IMR-90 (cell line): ENCODE measurements at regions not wholly inside any gene's neighbourhood (a gene's known extent, or its start where the extent isn't known, plus 50 kb on each side); places are given as distances from the start of the nearest gene placed in this dataset.

Experiments
- CEBPB ChIP-seq: IDR thresholded peaks from 2 replicates; pipeline ENCODE4 v1.6.1; 2012; ENCODE audit warnings: low read depth, low read length, improper control_type of control experiment
- CTCF ChIP-seq: conservative IDR thresholded peaks from 2 replicates; pipeline ENCODE4 v1.5.1; 2012; ENCODE audit warnings: mild to moderate bottlenecking, low read depth, low read length, improper control_type of control experiment
- FOS ChIP-seq: fragments of 150-350 bp; IDR thresholded peaks from 2 replicates; pipeline ENCODE4 v1.6.1; 2016; ENCODE audit warnings: low read depth, low read length
- MAFK ChIP-seq: IDR thresholded peaks from 2 replicates; pipeline ENCODE4 v1.6.1; 2012; ENCODE audit warnings: low read depth, low read length, improper control_type of control experiment
- MAZ ChIP-seq: IDR thresholded peaks from 2 replicates; pipeline ENCODE4 v1.6.1; 2012; ENCODE audit warnings: low read depth, mild to moderate bottlenecking, low read length, improper control_type of control experiment, moderate library complexity, borderline replicate concordance
- MXI1 ChIP-seq: IDR thresholded peaks from 2 replicates; pipeline ENCODE4 v1.6.1; 2012; ENCODE audit warnings: low read depth, mild to moderate bottlenecking, low read length, moderate library complexity, borderline replicate concordance
- NFE2L2 ChIP-seq: fragments of 150-350 bp; IDR thresholded peaks from 2 replicates; pipeline ENCODE4 v1.6.1; 2016; ENCODE audit warnings: low read depth, mild to moderate bottlenecking, low read length
- POLR2A ChIP-seq: IDR thresholded peaks from 2 replicates; pipeline ENCODE4 v1.6.1; 2012; ENCODE audit warnings: mild to moderate bottlenecking, low read depth, low read length
- RAD21 ChIP-seq: IDR thresholded peaks from 2 replicates; pipeline ENCODE4 v1.6.1; 2012; ENCODE audit warnings: low read length, improper control_type of control experiment
- RCOR1 ChIP-seq: IDR thresholded peaks from 2 replicates; pipeline ENCODE4 v1.6.1; 2012; ENCODE audit warnings: mild to moderate bottlenecking, low read length, improper control_type of control experiment; ENCODE audit not compliant: insufficient replicate concordance
- RFX5 ChIP-seq: IDR thresholded peaks from 2 replicates; pipeline ENCODE4 v1.8.0; 2012; ENCODE audit warnings: low read depth, mild to moderate bottlenecking, low read length, moderate library complexity
- SMC3 ChIP-seq: fragments of 150-350 bp; IDR thresholded peaks from 2 replicates; pipeline ENCODE4 v1.6.1; 2016; ENCODE audit warnings: low read depth, mild to moderate bottlenecking, antibody characterized with exemption, low read length, moderate library complexity
- USF2 ChIP-seq: fragments of 150-350 bp; IDR thresholded peaks from 2 replicates; pipeline ENCODE4 v1.6.1; 2017; ENCODE audit warnings: mild to moderate bottlenecking, antibody characterized with exemption, low read length, low read depth
- TF ChIP-seq, protein P1 (sequence below): fragments of 150-350 bp; IDR thresholded peaks from 2 replicates; pipeline ENCODE4 v1.6.1; 2016; ENCODE audit warnings: low read depth, mild to moderate bottlenecking, low read length, moderate library complexity, borderline replicate concordance

DNA sequence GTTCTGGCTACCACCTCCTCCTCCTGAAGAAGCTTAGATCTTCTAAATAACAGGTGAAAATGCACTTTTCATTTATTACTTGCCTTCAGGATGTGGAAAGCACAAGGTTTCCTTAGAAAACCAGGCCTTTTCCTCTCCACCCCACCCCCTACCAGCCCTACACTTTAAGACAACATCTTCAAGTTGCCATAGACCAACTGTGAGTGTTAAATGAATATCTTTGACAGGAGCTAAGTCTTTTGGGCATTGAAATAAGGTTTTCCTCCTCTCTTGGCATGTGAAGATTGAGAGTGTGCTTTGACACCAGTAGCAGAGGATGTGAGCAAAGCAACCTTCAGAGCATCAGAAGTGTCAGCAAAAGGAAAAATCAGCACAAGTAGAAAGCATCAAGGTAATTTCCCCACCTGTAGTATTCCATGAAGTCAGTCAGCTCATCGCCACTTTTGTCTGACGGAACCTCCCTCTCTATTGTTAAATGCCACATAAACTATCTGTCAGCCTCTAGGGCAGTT lies 532.3 kb upstream of the MMS22L start:
- TF ChIP-seq, protein P1, sequence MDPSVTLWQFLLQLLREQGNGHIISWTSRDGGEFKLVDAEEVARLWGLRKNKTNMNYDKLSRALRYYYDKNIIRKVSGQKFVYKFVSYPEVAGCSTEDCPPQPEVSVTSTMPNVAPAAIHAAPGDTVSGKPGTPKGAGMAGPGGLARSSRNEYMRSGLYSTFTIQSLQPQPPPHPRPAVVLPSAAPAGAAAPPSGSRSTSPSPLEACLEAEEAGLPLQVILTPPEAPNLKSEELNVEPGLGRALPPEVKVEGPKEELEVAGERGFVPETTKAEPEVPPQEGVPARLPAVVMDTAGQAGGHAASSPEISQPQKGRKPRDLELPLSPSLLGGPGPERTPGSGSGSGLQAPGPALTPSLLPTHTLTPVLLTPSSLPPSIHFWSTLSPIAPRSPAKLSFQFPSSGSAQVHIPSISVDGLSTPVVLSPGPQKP = no peak
- TF ChIP-seq CTCF = no peak
- no peak for TF ChIP-seq USF2
- TF ChIP-seq RFX5 = no peak
- no peak for TF ChIP-seq CEBPB
- no peak for TF ChIP-seq POLR2A
- TF ChIP-seq SMC3 = no peak
- TF ChIP-seq MAZ = no peak
- no peak for TF ChIP-seq RAD21
- no peak for TF ChIP-seq MAFK
- TF ChIP-seq FOS = no peak
- TF ChIP-seq RCOR1 = no peak
- TF ChIP-seq MXI1 = no peak
- TF ChIP-seq NFE2L2 = no peak
